ENCODE measurements at regions not wholly inside any gene's neighbourhood (a gene's known extent, or its start where the extent isn't known, plus 50 kb on each side); places are given as distances from the start of the nearest gene placed in this dataset.

DNA sequence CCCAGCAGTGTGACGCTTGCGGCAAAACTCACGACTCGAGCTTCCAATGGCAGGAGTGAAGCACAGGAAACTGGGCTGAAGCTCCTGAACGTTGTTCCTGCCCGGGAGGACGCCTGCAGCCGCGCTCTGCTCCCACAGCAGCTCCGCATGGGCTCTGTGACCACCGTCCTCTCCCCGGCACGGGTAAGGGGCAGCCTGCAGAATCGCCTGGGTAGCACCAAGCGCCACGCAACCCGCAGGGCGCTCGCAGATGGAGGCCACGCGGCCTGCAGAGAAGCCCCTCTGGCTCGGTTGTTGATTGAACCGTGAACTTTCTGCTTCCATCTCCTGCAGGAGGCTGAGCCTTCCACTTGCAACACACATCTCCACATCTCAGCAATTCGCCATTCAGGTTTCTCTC, 63.3 kb upstream of the ZNF236 start:
- Histone ChIP-seq H3K36me3 (ENCODE audit: control insufficient read depth, insufficient read depth, low read length) (no peaks in the 10 kb centered on the region), H3K4me3 (ENCODE audit: low read depth, low read length) (no peak overlapping the region), H3K27me3 (ENCODE audit: control insufficient read depth, insufficient read depth, low read length) (no peaks in the 10 kb centered on the region; the same call in 1 of the 2 replicates)
- TF ChIP-seq, protein P1, sequence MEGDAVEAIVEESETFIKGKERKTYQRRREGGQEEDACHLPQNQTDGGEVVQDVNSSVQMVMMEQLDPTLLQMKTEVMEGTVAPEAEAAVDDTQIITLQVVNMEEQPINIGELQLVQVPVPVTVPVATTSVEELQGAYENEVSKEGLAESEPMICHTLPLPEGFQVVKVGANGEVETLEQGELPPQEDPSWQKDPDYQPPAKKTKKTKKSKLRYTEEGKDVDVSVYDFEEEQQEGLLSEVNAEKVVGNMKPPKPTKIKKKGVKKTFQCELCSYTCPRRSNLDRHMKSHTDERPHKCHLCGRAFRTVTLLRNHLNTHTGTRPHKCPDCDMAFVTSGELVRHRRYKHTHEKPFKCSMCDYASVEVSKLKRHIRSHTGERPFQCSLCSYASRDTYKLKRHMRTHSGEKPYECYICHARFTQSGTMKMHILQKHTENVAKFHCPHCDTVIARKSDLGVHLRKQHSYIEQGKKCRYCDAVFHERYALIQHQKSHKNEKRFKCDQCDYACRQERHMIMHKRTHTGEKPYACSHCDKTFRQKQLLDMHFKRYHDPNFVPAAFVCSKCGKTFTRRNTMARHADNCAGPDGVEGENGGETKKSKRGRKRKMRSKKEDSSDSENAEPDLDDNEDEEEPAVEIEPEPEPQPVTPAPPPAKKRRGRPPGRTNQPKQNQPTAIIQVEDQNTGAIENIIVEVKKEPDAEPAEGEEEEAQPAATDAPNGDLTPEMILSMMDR (IDR thresholded peaks at IDR 0.05; ENCODE audit: insufficient read depth, low read depth, low read length), result no peak
- ChIA-PET POLR2A (no interaction called here), CTCF (no interaction called here)
- DNase-seq (ENCODE audit: low read depth), result no peak

DNA sequence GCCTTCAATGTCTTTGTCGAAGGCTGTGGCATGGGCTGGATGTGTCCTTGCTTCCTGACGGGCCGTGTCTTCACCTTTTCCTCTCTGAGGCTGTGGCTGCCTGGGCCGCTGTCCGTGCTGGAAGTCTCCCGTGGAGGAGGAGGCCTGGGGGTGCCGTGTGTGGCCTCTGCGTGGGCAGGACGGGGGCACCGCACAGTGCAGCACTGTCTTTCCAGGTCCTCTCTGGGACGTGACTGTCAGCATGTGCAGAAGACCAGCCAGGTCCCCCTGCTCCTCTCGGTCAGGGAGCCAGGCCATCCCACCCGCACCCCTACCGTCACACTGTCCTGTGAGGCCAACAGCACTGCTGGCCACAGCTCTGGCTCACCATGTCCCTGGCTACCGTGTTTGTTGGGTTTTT, 64.4 kb upstream of the ZNF236 start:
- DNase-seq (ENCODE audit: low read depth), result no peak
- TF ChIP-seq, protein P1 (IDR thresholded peaks at IDR 0.05; ENCODE audit: insufficient read depth, low read depth, low read length), result no peak
- H3K27me3 ChIP-seq (ENCODE audit: control insufficient read depth, insufficient read depth, low read length), result no peaks in the 10 kb centered on the region; the same call in 1 of the 2 replicates
- H3K36me3 ChIP-seq (ENCODE audit: control insufficient read depth, insufficient read depth, low read length), result no peaks in the 10 kb centered on the region
- H3K4me3 ChIP-seq (ENCODE audit: low read depth, low read length), result no peak overlapping the region
- ChIA-PET POLR2A (no interaction called here), CTCF (interaction anchor here (0.7 kb wide), 1 partner anchor 1534 kb away, joined by 3 read pairs; no protein-coding TSS in a partner anchor)

- TF ChIP-seq, protein P1 (IDR thresholded peaks at IDR 0.05; ENCODE audit: insufficient read depth, low read depth, low read length), result no peak
- POLR2A ChIA-PET, result no interaction called here
- DNase-seq (ENCODE audit: low read depth), result no peak
- Histone ChIP-seq H3K36me3 (ENCODE audit: control insufficient read depth, insufficient read depth, low read length) (no peaks in the 10 kb centered on the region), H3K4me3 (ENCODE audit: low read depth, low read length) (no peak overlapping the region), H3K27me3 (ENCODE audit: control insufficient read depth, insufficient read depth, low read length) (no peaks in the 10 kb centered on the region; the same call in 1 of the 2 replicates)
- CTCF ChIA-PET, result interaction anchor here (0.7 kb wide), 1 partner anchor 1534 kb away, joined by 3 read pairs; no protein-coding TSS in a partner anchor
Observed at GRCh38 chr18:76757335-76757734, 65.0 kb upstream of the ZNF236 start.

- TF ChIP-seq, protein P1 (IDR thresholded peaks at IDR 0.05; ENCODE audit: insufficient read depth, low read depth, low read length), result no peak
- H3K4me3 ChIP-seq (ENCODE audit: low read depth, low read length), result no peak overlapping the region
- no peaks in the 10 kb centered on the region for H3K36me3 ChIP-seq (ENCODE audit: control insufficient read depth, insufficient read depth, low read length)
- ChIA-PET CTCF (no interaction called here), POLR2A (no interaction called here)
- no peak for DNase-seq (ENCODE audit: low read depth)
- H3K27me3 ChIP-seq (ENCODE audit: control insufficient read depth, insufficient read depth, low read length), result no peaks in the 10 kb centered on the region; the same call in 1 of the 2 replicates
Observed at GRCh38 chr18:76756531-76757253, 65.7 kb upstream of the ZNF236 start.

- Histone ChIP-seq H3K36me3 (ENCODE audit: control insufficient read depth, insufficient read depth, low read length) (no peaks in the 10 kb centered on the region), H3K4me3 (ENCODE audit: low read depth, low read length) (no peak overlapping the region), H3K27me3 (ENCODE audit: control insufficient read depth, insufficient read depth, low read length) (no peaks in the 10 kb centered on the region; the same call in 1 of the 2 replicates)
- TF ChIP-seq, protein P1 (IDR thresholded peaks at IDR 0.05; ENCODE audit: insufficient read depth, low read depth, low read length), result no peak
- DNase-seq (ENCODE audit: low read depth), result no peak
- ChIA-PET POLR2A (no interaction called here), CTCF (interaction anchor here (0.8 to 1.0 kb wide), 2 partner anchors 12 to 49 kb away, joined by 3 read pairs; no protein-coding TSS in a partner anchor)
Observed at GRCh38 chr18:76754351-76754750, 68.0 kb upstream of the ZNF236 start.

All from BJ (cell line).